Ovary (tissue), 7 donors: ENCODE measurements at regions not wholly inside any gene's neighbourhood (a gene's known extent, or its start where the extent isn't known, plus 50 kb on each side); places are given as distances from the start of the nearest gene placed in this dataset.
"Not testable (repeated sequence)": the region's sequence is repeated elsewhere in the genome, so short reads cannot be mapped to it uniquely, and the experiment has no call there.

Source experiments
- DNase-seq, 5 donors: peaks; one replicate each; pipeline ENCODE4 v3.0.0-alpha.2; 2019 to 2020
- H3K27ac ChIP-seq, 2 donors: fragments of 200-600 bp; one replicate each; pipeline versions ENCODE4 v1.5.1 to v1.8.0; 2019 to 2022
- H3K27me3 ChIP-seq: fragments of 200-600 bp; one replicate; pipeline ENCODE4 v1.8.0; 2022
- H3K36me3 ChIP-seq: fragments of 200-600 bp; sonication (generic); one replicate; pipeline ENCODE4 v1.5.1; 2019
- H3K4me1 ChIP-seq: one replicate; pipeline ENCODE4 v1.8.1; 2013; ENCODE audit warnings: mild to moderate bottlenecking, moderate library complexity; ENCODE audit not compliant: insufficient read depth
- H3K4me3 ChIP-seq: fragments of 200-600 bp; sonication (generic); one replicate; pipeline ENCODE4 v1.5.1; 2017
- H3K9me3 ChIP-seq, 2 donors: fragments of 200-600 bp in 1 of 2; sonication (generic) in 1 of 2; one replicate each; pipeline versions ENCODE4 v1.5.1 to v1.8.1; 2013 to 2019; ENCODE audit warnings: mild to moderate bottlenecking in 1 of 2, moderate library complexity in 1 of 2
- CTCF ChIP-seq, 3 donors: fragments of 450-650 bp in 2 of 3; fragments of 200-600 bp in 1 of 3; IDR thresholded peaks; one replicate each; pipeline versions ENCODE4 v1.5.1 to v1.8.0; 2016 to 2022; ENCODE audit warnings: antibody characterized with exemption in 3 of 3, mild to moderate bottlenecking in 1 of 3
- EP300 ChIP-seq: sonication (generic); formaldehyde crosslinking; IDR thresholded peaks from one replicate; pipeline ENCODE4 v1.6.1; 2017; ENCODE audit warnings: antibody characterized with exemption
- POLR2A ChIP-seq: fragments of 450-650 bp; IDR thresholded peaks from one replicate; pipeline ENCODE4 v1.6.1; 2017; ENCODE audit warnings: antibody characterized with exemption, mild to moderate bottlenecking, moderate library complexity
- WGBS, 3 donors: extraction: QIAGEN DNeasy Blood & Tissue Kit in 1 of 3; methylation state at CpG; one replicate each; pipeline versions ENCODE4 v1.1.5 to v1.1.7; 2013 to 2017; 5-methylcytosine and 5-hydroxymethylcytosine counted together
- intact Hi-C, 4 donors: fragments of 100-400 bp; cut with DNase I; formaldehyde crosslinking; loops; one replicate each; pipeline versions ENCODE4 v1.11.0 to v1.15.1; 2022 to 2023
- donor health status: DM: no; HTN: no; CAD: no; lungs with moderate emphysema.
- donor health status: DM: no; HTN: no; CAD: no.
- donor health status: Bipolar disorder and iron deficiency.
- donor health status: DM: no; HTN: no; CAD: no.
- donor health status: DM: yes; HTN: yes; CAD: no.

DNA sequence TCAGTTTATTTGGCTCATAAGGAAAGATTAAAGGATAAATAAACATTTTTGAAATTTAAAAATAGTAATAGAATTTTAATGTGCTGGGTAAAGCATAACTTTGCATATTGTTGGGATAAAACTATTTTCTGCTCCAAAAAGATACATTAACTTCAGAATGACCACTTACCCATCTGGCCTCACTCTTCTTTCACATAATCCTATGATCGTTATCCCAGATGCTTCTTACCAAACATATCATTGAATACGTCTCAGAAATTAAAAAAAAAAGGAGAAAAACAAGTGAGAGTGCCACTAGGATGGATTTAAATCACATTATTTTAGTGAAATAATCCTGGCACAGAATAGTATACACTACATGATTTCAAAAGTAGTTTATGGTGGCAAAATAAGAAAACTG is 677.5 kb upstream of the ZWINT start:
- no peak for TF ChIP-seq EP300
- 79 to 83% (median 80%) methylated on average over 2 of the region's 2 CpGs for WGBS, 3 donors
- Histone ChIP-seq H3K4me1 (no peaks in the 10 kb centered on the region), H3K9me3 (no peaks in the 10 kb centered on the region), H3K36me3 (no peaks in the 10 kb centered on the region), H3K27ac (no peak overlapping the region), H3K27me3 (no peaks in the 10 kb centered on the region), H3K4me3 (no peak overlapping the region)
- no peak for DNase-seq
- intact Hi-C loops = no loop called here

- DNase-seq = no peak
Measured at GRCh38 chr10:57035310-57035709, 674.3 kb upstream of the ZWINT start.

DNA sequence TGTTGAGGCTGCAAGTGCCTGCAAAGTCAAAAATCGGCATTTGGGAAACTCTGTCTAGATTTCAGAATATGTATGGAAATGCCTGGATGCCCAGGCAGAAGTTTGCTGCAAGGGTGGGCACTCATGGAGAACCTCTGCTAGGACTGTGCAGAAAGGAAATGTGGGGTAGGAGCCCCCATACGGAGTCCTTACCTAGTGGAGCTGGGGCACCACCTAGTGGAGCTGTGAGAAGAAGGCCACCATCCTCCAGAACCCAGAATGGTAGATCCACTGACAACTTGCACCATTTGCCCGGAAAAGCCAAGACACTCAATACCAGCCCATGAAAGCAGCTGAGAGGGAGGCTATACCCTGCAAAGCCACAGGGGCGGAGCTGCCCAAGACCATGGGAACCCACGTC is 671.2 kb upstream of the ZWINT start:
- H3K27ac ChIP-seq, H3K36me3 ChIP-seq, H3K4me1 ChIP-seq, H3K4me3 ChIP-seq, DNase-seq, intact Hi-C loops, H3K27me3 ChIP-seq, H3K9me3 ChIP-seq: not testable (repeated sequence)
- WGBS, 3 donors = 83 to 90% (median 88%) methylated on average over 5 of the region's 5 CpGs

More at GRCh38 chr10:57035310-57035709, 674.3 kb upstream of the ZWINT start:
- H3K4me1 ChIP-seq = no peaks in the 10 kb centered on the region
- H3K27me3 ChIP-seq = no peaks in the 10 kb centered on the region
- H3K36me3 ChIP-seq = no peaks in the 10 kb centered on the region
- H3K4me3 ChIP-seq = no peak overlapping the region
- H3K27ac ChIP-seq = no peak overlapping the region
- intact Hi-C loops = no loop called here
- TF ChIP-seq EP300 = no peak
- no peak for TF ChIP-seq POLR2A
- no peak for TF ChIP-seq CTCF (IDR thresholded peaks at IDR 0.05)
- H3K9me3 ChIP-seq = no peaks in the 10 kb centered on the region
- WGBS, 3 donors = 88 to 92% (median 90%) methylated on average over 2 of the region's 2 CpGs

DNA sequence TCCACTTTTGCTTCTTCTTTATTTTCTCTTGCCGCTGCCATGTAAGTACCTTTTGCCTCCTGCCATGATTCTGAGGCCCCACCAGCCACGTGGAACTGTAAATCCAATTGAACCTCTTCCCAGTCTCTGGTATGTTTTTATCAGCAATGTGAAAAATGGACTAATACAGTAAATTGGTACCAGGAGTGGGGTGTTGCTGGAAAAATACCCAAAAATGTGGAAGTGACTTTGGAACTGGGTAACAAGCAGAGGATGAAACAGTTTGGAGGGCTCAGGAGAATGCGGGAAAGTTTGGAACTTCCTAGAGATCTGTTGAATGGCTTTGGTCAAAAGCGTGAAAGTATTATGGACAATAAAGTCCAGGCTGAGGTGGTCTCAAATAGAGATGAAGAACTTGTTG is 670.3 kb upstream of the ZWINT start:
- no peaks in the 10 kb centered on the region for H3K36me3 ChIP-seq

GRCh38 chr10:57026307-57026706 is 665.2 kb upstream of the ZWINT start:
- intact Hi-C loops = no loop called here
- TF ChIP-seq CTCF (IDR thresholded peaks at IDR 0.05) (no peak), EP300 (no peak), POLR2A (no peak)
- no peaks in the 10 kb centered on the region for H3K27me3 ChIP-seq
- no peaks in the 10 kb centered on the region for H3K36me3 ChIP-seq
- no peaks in the 10 kb centered on the region for H3K4me1 ChIP-seq
- H3K9me3 ChIP-seq = no peaks in the 10 kb centered on the region
- WGBS, 3 donors = 88 to 97% (median 94%) methylated on average over 1 of the region's 1 CpG
- no peak for DNase-seq
- H3K4me3 ChIP-seq = no peak overlapping the region
- no peak overlapping the region for H3K27ac ChIP-seq

More for the DNA sequence above, 670.3 kb upstream of the ZWINT start:
- no peak for DNase-seq
- Histone ChIP-seq H3K4me3 (no peak overlapping the region), H3K9me3 (no peaks in the 10 kb centered on the region), H3K27ac (no peak overlapping the region), H3K4me1 (no peaks in the 10 kb centered on the region), H3K27me3 (no peaks in the 10 kb centered on the region)
- intact Hi-C loops = no loop called here
- WGBS, 3 donors = 91 to 97% (median 96%) methylated on average over 4 of the region's 4 CpGs
- TF ChIP-seq POLR2A = no peak
- no peak for TF ChIP-seq CTCF (IDR thresholded peaks at IDR 0.05)
- no peak for TF ChIP-seq EP300

GRCh38 chr10:57023626-57024025 is 662.6 kb upstream of the ZWINT start:
- Histone ChIP-seq H3K27me3 (no peaks in the 10 kb centered on the region), H3K4me3 (no peak overlapping the region), H3K36me3 (no peaks in the 10 kb centered on the region), H3K9me3 (no peaks in the 10 kb centered on the region), H3K27ac (no peak overlapping the region), H3K4me1 (no peaks in the 10 kb centered on the region)
- TF ChIP-seq EP300 (no peak), CTCF (IDR thresholded peaks at IDR 0.05) (no peak), POLR2A (no peak)
- WGBS, 3 donors = 55 to 67% (median 59%) methylated on average over 1 of the region's 1 CpG
- DNase-seq = no peak
- intact Hi-C loops = no loop called here
